Fibroblast of gingiva (primary cell): ENCODE measurements at regions not wholly inside any gene's neighbourhood (a gene's known extent, or its start where the extent isn't known, plus 50 kb on each side); places are given as distances from the start of the nearest gene placed in this dataset.

Experiments
- DNase-seq: peaks from one replicate; pipeline ENCODE4 v3.0.0-alpha.2; 2011; ENCODE audit warnings: low read depth

- no peak for DNase-seq
Observed at GRCh38 chr4:125365731-125366130, 51.0 kb downstream of the FAT4 start.

DNA sequence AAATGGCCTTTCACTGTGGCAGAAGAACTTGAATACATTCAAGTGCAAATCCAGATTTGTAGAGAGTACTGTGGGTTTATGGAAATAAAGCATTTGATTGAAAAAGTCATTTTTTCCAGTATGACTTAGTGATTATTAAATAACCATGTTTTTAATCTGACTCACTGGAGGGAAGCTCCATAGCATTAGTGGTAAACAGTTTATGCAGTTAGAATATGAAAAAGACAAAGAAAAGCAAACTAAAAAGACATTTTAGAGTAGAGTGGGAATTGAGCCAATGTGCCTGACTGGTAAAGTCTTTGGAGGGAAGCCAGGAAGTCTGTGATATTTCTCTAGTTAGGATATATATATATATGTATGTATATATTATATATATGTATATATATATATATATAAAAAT, 53.4 kb downstream of the FAT4 start:
- DNase-seq = peak; percentile 69

DNA sequence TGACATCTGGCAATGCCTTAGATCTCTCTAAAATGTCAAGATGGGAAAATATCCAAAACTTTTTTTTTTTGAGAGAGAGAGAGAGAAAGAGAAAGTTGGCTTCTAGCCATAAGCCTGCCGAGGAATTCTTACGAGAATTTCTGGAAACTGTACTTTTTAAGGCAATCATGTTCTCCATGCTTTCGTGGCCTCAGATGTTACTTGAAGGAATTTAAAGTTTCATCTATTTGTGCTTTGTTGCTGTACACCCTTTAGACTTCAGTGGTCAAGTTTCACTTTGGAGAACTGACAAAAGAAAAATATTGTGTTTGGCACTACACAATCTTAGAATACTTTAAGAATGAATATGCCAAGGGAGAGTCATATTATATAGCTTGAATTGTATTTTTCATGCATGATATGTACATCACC, 53.9 kb downstream of the FAT4 start:
- peak; percentile 94 for DNase-seq

- no peak for DNase-seq
Observed at GRCh38 chr4:125369098-125369497, 54.3 kb downstream of the FAT4 start.

- no peak for DNase-seq
Observed at GRCh38 chr4:125370478-125370877, 55.7 kb downstream of the FAT4 start.

DNA sequence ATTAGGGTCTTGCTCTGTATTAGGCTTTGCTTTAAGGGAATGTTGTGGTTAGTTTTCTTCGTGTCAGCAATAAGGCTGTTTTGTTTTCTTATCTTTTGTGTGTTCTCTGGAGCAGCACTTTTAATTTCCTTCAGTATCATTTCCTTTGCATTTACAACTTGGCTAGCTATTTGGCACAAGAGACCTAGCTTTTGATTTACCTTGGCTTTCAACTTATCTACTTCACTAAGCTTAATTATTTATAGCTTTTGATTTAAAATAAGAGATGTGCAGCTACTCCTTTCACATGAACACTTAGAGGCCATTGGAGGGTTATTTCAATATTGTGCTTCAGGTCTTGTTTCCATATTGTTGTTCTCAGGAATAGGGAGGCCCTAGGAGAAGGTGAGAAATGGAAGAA, 68.2 kb downstream of the FAT4 start:
- no peak for DNase-seq

GRCh38 chr4:125387770-125388169, 73.0 kb downstream of the FAT4 start:
- peak; percentile 38 for DNase-seq

- DNase-seq = peak; percentile 56
Observed at GRCh38 chr4:125388613-125389012, 73.9 kb downstream of the FAT4 start.

DNA sequence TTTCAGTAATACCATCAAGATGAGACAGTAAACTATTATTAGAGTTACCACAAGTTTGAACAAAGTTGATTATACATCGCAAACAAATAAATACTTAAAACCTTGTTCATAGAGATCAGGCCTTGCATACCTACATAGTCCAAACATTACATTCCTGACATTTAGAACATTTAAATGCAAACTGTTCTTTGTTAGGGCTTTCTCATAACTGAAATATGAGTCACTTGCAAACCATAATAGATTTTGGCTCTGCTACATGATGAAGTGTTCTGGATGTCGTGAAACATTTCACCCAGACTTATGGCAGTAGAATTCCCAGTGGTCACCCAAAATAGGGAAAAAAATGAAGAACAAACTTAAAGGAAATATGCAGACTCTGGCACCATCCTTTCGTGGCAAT, 75.0 kb downstream of the FAT4 start:
- peak; percentile 98 for DNase-seq

DNA sequence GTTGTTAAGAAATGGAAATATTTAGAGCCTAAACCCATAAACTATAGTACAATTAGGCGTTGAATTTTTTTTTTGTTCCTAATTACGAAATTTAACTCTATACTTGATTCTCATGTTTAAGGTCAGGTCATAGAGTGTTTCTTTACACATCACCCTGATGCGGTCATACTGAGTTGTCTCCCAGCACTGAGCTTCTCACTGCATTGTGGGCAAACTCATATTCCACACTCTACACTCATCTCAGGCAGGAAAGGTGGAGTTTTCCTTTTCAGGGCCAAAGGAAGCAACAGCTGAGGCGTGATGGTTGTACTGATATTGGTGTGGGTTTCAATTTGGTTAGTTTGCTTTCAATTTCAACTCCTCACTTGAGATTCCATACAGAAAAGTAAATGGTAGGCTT, 75.4 kb downstream of the FAT4 start:
- no peak for DNase-seq

DNA sequence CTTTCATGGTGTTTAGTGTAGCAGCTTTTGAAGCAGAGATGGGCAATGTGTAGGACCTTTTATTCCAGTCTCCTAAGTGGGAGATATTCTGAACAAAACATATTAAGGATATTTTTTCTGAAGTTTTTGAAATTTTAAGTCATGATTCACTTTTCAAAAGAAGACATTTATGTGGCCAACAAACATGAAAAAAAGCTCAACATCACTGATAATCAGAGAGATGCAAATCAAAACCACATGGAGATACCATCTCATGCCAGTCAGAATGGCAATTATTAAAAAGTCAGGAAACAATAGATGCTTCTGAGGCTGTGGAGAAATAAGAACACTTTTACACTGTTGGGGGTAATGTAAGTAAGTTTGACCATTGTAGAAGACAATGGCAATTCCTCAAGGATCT, 76.0 kb downstream of the FAT4 start:
- peak; percentile 15 for DNase-seq

- DNase-seq = no peak
Observed at GRCh38 chr4:125392694-125393093, 77.9 kb downstream of the FAT4 start.

DNA sequence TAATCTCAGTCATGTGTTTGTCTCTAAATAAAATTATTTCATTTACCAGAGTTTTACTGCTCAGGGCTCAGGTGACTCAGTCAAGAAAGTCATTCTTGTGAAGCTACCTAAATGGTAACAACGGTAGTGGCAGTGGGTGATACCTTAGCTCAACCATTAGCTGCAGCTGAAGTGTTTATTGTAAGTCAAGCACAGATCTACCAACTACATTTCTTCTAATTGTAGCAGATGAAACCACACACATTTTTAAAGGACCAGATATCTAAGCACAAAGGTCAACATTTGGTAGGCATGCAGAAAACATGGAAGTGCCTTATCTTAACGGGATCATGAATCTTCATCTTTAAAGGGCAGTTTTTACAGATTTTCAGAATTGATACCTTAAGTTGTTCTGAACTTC, 79.1 kb downstream of the FAT4 start:
- DNase-seq = no peak

- DNase-seq = no peak
Observed at GRCh38 chr4:125397226-125397625, 82.5 kb downstream of the FAT4 start.

DNA sequence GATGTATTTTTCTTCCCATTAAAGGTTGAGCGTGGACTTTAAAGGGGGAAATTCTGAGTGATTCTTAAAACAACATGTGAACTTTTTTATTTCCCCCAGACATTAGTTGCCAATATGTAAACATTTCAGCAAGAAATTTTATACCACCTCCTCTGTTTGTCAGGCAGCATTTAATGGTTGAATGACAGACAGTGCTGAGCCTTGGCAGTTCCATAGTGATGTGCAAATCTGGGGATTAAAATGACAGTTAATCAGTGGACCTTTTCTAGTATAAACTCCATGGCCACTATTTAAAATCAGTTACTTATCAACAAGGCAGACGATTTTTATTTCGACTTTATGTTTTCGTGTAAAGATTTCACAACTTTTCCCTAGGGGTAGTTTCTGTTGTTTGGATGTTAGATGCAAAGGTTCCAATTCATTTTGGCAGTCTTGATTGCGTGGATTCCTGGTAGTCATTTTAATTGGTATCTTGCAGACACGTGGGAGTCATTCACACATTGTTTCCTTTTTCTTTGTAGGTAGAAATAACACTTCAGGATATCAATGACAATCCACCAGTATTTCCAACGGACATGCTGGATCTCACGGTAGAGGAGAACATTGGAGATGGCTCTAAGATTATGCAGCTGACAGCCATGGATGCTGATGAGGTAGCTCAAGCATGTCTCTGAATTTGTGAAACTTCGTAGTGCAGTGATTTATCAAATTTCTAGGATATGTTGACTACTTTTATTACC, 83.7 kb downstream of the FAT4 start:
- DNase-seq = peak; percentile 13

GRCh38 chr4:125400756-125401155, 86.0 kb downstream of the FAT4 start:
- no peak for DNase-seq

GRCh38 chr4:125401784-125402183, 87.0 kb downstream of the FAT4 start:
- DNase-seq = no peak

DNA sequence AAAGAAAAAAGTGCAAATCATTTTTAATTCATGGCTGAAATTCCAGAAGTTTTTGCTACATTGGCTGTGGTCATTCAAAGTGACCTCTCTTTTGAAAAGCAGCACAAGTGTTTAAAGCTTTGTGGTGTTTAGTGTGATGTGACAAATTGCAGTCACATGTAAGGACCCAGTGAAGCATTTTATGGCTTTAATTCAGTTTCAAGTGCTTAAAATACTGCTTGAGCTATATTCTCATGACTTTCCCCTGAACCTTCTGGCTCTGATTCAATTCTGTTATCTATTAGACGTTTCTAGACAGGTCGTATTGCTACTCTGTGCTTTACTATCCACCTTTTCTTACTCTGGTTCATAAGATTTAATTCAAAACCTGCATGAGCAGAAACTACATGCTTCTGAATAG, 105.8 kb downstream of the FAT4 start:
- no peak for DNase-seq

DNA sequence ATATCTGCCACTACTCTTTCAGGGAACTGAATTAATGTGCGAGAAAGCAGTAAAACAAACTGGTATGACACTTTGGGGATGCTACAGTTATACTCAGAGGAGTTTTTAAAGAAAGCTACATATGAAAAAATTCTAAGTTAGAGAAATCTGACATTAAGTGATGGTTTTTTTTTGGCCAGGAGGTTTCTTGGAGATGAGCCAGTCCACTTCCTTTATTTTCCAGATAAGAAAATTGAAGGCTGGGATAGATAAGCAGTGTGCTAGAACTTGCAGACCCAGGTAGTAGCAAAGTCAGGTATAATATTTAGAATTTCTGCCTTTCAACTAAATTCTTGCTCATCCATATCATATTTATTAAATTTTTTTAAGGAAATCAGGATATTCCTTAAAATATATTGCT, 106.8 kb downstream of the FAT4 start:
- no peak for DNase-seq

GRCh38 chr4:125423124-125423523, 108.4 kb downstream of the FAT4 start:
- DNase-seq = no peak

DNA sequence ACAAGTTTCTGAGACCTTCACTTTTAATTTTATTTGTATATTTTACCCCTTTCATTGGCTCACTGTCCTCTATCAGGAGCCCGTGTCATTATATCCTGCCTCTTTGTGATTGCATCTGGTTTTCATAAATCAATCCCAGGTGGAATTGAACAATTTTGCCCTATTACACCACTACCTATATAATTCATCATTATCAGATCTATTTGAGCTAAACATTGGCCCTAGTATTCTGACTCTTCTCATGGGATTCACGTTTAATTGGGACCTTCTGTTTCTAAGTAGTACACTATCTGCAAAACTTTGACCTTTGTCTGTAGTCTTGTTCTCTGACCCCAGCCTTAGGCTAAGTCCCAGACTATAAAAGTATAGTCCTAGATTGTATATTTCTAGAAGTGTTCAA, 114.1 kb downstream of the FAT4 start:
- peak; percentile 7 for DNase-seq

DNA sequence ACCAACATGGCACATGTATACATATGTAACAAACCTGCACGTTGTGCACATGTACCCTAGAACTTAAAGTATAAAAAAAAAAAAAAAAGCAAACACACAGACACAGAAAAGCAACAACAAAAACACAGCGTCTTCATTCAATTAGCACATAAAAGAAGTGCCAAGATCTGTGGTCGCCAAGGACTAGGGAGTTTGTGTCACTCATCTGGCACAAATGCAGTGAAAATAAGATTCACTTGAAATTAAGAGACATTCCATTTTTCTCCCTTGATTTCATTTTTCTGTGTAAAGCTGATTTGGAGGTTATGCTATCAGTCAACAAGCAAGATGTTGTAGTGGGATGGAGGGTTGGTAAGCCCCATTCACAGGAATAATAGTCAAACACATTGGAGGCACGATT, 115.3 kb downstream of the FAT4 start:
- no peak for DNase-seq

GRCh38 chr4:125432078-125432477, 117.3 kb downstream of the FAT4 start:
- peak; percentile 8 for DNase-seq

DNA sequence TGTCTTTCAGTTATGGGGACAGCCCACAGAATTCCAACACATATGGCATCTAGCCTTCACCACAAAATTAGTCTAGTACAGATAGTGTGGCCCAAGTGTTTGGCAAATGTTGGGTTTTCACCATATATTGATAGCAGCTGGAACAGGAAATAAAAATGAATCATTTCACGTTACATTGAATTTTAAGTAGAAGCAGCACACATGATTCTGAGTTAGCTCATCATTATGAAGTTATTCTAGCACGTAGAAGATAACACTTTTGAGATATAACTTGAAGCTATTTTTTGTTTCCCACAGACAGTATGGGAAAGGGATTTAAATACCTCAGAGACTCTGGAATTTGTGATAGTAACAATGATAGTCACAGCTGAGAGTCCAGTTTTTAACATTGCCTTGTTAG, 118.7 kb downstream of the FAT4 start:
- peak; percentile 91 for DNase-seq
